H9 (cell line): ENCODE measurements at regions not wholly inside any gene's neighbourhood (a gene's known extent, or its start where the extent isn't known, plus 50 kb on each side); places are given as distances from the start of the nearest gene placed in this dataset.

Source experiments
- DNase-seq: peaks from one replicate; pipeline ENCODE4 v3.0.0-alpha.2; 2017
- H2AFZ ChIP-seq: one replicate; pipeline ENCODE4 v1.6.1; 2013; ENCODE audit warnings: mild to moderate bottlenecking, low read length, control low read depth, moderate library complexity
- H2AK5ac ChIP-seq: 2 replicates; pipeline ENCODE4 v1.6.1; 2013; ENCODE audit warnings: low read length, control low read depth, mixed read lengths; ENCODE audit not compliant: insufficient read length
- H2BK120ac ChIP-seq: one replicate; pipeline ENCODE4 v1.6.1; 2013; ENCODE audit warnings: low read depth, mild to moderate bottlenecking, low read length, control low read depth, inconsistent platforms; ENCODE audit not compliant: poor library complexity, severe bottlenecking
- H2BK12ac ChIP-seq: 2 replicates; pipeline ENCODE4 v1.6.1; 2013; ENCODE audit warnings: low read length, control low read depth, mixed read lengths, low read depth; ENCODE audit not compliant: insufficient read length
- H2BK15ac ChIP-seq: 2 replicates; pipeline ENCODE4 v1.6.1; 2013; ENCODE audit warnings: low read depth, low read length, control low read depth
- H2BK20ac ChIP-seq: one replicate; pipeline ENCODE4 v1.6.1; 2013; ENCODE audit warnings: low read depth, mild to moderate bottlenecking, low read length, control low read depth, inconsistent platforms; ENCODE audit not compliant: poor library complexity, severe bottlenecking
- H2BK5ac ChIP-seq: 2 replicates; pipeline ENCODE4 v1.6.1; 2013; ENCODE audit warnings: low read length, control low read depth, mixed read lengths; ENCODE audit not compliant: insufficient read length
- H3K14ac ChIP-seq: 2 replicates; pipeline ENCODE4 v1.6.1; 2013; ENCODE audit warnings: low read length, control low read depth; ENCODE audit not compliant: insufficient read depth
- H3K18ac ChIP-seq: 2 replicates; pipeline ENCODE4 v1.6.1; 2013; ENCODE audit warnings: low read depth, mild to moderate bottlenecking, mixed read lengths, low read length, control low read depth; ENCODE audit not compliant: insufficient read length
- H3K23ac ChIP-seq: 2 replicates; pipeline ENCODE4 v1.6.1; 2013; ENCODE audit warnings: low read length, control low read depth, mixed read lengths, low read depth; ENCODE audit not compliant: insufficient read length
- H3K23me2 ChIP-seq: 2 replicates; pipeline ENCODE4 v1.6.1; 2013; ENCODE audit warnings: low read depth, mild to moderate bottlenecking, mixed read lengths, low read length, control low read depth; ENCODE audit not compliant: insufficient read length, poor library complexity, severe bottlenecking
- H3K27ac ChIP-seq: 2 replicates; pipeline ENCODE4 v1.5.1; 2013; ENCODE audit warnings: low read length, control low read depth, mixed read lengths, low read depth; ENCODE audit not compliant: insufficient read length
- H3K27me3 ChIP-seq: 2 replicates; pipeline ENCODE4 v1.6.1; 2013; ENCODE audit warnings: low read length, control low read depth, inconsistent platforms; ENCODE audit not compliant: insufficient read depth
- H3K4ac ChIP-seq: 2 replicates; pipeline ENCODE4 v1.6.1; 2013; ENCODE audit warnings: low read depth, mild to moderate bottlenecking, control low read depth, inconsistent platforms, low read length, moderate library complexity
- H3K4me1 ChIP-seq: 2 replicates; pipeline ENCODE4 v1.6.1; 2013; ENCODE audit warnings: low read length, control low read depth, inconsistent platforms; ENCODE audit not compliant: insufficient read depth
- H3K4me2 ChIP-seq: 2 replicates; pipeline ENCODE4 v1.6.1; 2013; ENCODE audit warnings: low read length, control low read depth, mixed read lengths; ENCODE audit not compliant: insufficient read length, insufficient read depth
- H3K56ac ChIP-seq: 2 replicates; pipeline ENCODE4 v1.6.1; 2013; ENCODE audit warnings: low read depth, mild to moderate bottlenecking, mixed read lengths, low read length, control low read depth; ENCODE audit not compliant: insufficient read length
- H3K79me1 ChIP-seq: 2 replicates; pipeline ENCODE4 v1.6.1; 2013; ENCODE audit warnings: low read depth, mild to moderate bottlenecking, moderate library complexity, low read length, control low read depth, inconsistent platforms; ENCODE audit not compliant: insufficient read depth, poor library complexity, severe bottlenecking
- H3K79me2 ChIP-seq: 2 replicates; pipeline ENCODE4 v1.6.1; 2013; ENCODE audit warnings: low read length, control low read depth, inconsistent platforms; ENCODE audit not compliant: insufficient read depth
- H3K9ac ChIP-seq: 2 replicates; pipeline ENCODE4 v1.6.1; 2013; ENCODE audit warnings: low read length, control low read depth, mixed read lengths; ENCODE audit not compliant: insufficient read length; ENCODE audit errors: extremely low read depth
- H3K9me3 ChIP-seq: one replicate; pipeline ENCODE4 v1.6.1; 2013; ENCODE audit warnings: low read depth, low read length, inconsistent platforms; ENCODE audit not compliant: control insufficient read depth
- H3T11ph ChIP-seq: one replicate; pipeline ENCODE4 v1.6.1; 2013; ENCODE audit warnings: mild to moderate bottlenecking, low read length, control low read depth, inconsistent platforms
- H4K20me1 ChIP-seq: one replicate; pipeline ENCODE4 v1.6.1; 2013; ENCODE audit not compliant: control insufficient read depth, insufficient read length, insufficient read depth
- H4K5ac ChIP-seq: 2 replicates; pipeline ENCODE4 v1.6.1; 2013; ENCODE audit warnings: low read depth, mild to moderate bottlenecking, mixed read lengths, low read length, control low read depth; ENCODE audit not compliant: insufficient read length
- H4K8ac ChIP-seq: replicated peaks from 2 replicates; pipeline ENCODE4 v1.6.1; 2013; ENCODE audit warnings: low read length, control low read depth, mixed read lengths, low read depth; ENCODE audit not compliant: insufficient read length
- H4K91ac ChIP-seq: 2 replicates; pipeline ENCODE4 v1.6.1; 2013; ENCODE audit warnings: low read depth, mild to moderate bottlenecking, moderate library complexity, mixed read lengths, low read length, control low read depth; ENCODE audit not compliant: insufficient read length
- H3K27ac Mint-ChIP-seq, 3 experiments: 2 replicates in 2 of 3; 3 replicates in 1 of 3; pipeline ENCODE4 v1.8.0; 2020 to 2021; ENCODE audit warnings: mixed read lengths in 3 of 3, mild to moderate bottlenecking in 1 of 3, moderate library complexity in 1 of 3
- H3K27me3 Mint-ChIP-seq: 2 replicates; pipeline ENCODE4 v1.8.0; 2021; ENCODE audit warnings: low read depth, mild to moderate bottlenecking, moderate library complexity, mixed read lengths
- H3K36me3 Mint-ChIP-seq, 3 experiments: 2 replicates in 2 of 3; 3 replicates in 1 of 3; pipeline ENCODE4 v1.8.0; 2020 to 2021; ENCODE audit warnings: low read depth in 3 of 3, mixed read lengths in 3 of 3; ENCODE audit not compliant: insufficient read depth in 1 of 3
- H3K4me1 Mint-ChIP-seq, 2 experiments: 2 replicates each; pipeline ENCODE4 v1.8.0; 2020; ENCODE audit warnings: mixed read lengths in 2 of 2
- H3K4me3 Mint-ChIP-seq, 2 experiments: 2 replicates in 1 of 2; 3 replicates in 1 of 2; pipeline ENCODE4 v1.8.0; 2020 to 2021; ENCODE audit warnings: mild to moderate bottlenecking in 2 of 2, mixed read lengths in 2 of 2, moderate library complexity in 1 of 2
- H3K9me3 Mint-ChIP-seq, 2 experiments: 2 replicates in 1 of 2; 3 replicates in 1 of 2; pipeline ENCODE4 v1.8.0; 2020; ENCODE audit warnings: mild to moderate bottlenecking in 2 of 2, mixed read lengths in 2 of 2, moderate library complexity in 1 of 2
- WGBS: extraction: QIAGEN DNeasy Blood & Tissue Kit; methylation state at CpG from one replicate; pipeline ENCODE4 v1.1.7; 2013; ENCODE audit warnings: missing lambda C conversion rate, low lambda C conversion rate, mixed read lengths; ENCODE audit not compliant: insufficient read length; ENCODE audit errors: extremely low coverage; 5-methylcytosine and 5-hydroxymethylcytosine counted together
- TF ChIP-seq, protein P1 (sequence below): fragments of 200-600 bp; sonication (generic); conservative IDR thresholded peaks from 3 replicates; pipeline ENCODE4 v1.8.0; 2021; ENCODE audit warnings: antibody characterized with exemption, mild to moderate bottlenecking

DNA sequence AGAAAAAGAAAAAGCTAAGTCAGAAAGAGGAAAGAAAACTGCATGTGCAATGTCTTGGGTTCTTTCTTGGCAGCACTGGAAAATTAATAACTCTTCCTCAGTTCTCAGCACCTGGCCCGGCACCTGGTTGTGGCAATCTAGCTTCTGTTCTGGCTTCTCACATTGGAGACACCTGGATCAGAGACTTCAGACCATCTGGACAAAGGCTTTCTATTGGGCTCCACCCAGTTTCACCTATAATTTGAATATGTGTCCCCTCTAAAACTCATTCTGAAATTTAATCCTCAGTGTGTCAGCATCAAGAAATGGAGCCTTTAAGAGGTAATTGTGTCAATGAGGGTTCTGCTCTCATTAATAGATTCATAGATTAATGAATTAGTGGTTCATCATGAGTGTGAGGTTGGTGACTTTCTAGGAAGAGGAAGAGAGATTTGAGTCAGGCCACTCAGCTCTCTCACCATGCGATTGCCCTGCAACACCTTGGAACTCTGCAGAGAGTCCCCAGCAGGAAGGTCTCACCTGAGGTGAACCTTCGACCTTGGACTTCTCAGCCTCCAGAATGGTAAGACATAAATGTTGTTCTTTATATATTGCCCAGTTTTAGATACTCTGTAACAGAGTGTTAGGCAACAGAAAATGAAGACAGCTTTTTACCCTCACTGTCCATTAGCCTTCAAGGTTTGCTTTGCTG, 679.9 kb downstream of the NTRK3 start:
- Histone ChIP-seq H3K14ac (no peak overlapping the region), H3K9ac (no peak overlapping the region), H3K4me2 (no peak overlapping the region), H3K9me3 (no peaks in the 10 kb centered on the region), H4K20me1 (no peaks in the 10 kb centered on the region), H3K4ac (no peak overlapping the region), H2BK12ac (no peak overlapping the region), H3T11ph (no peak overlapping the region), H2AK5ac (no peak overlapping the region), H3K23ac (no peak overlapping the region), H3K56ac (no peak overlapping the region), H3K18ac (no peak overlapping the region), H4K91ac (no peak overlapping the region), H4K8ac (no peak overlapping the region), H3K27ac (no peak overlapping the region), H2AFZ (no peak overlapping the region), H3K4me1 (no peaks in the 10 kb centered on the region), H3K79me2 (no peaks in the 10 kb centered on the region), H3K79me1 (no peaks in the 10 kb centered on the region), H2BK5ac (no peak overlapping the region), H3K23me2 (no peaks in the 10 kb centered on the region), H2BK15ac (no peak overlapping the region), H3K27me3 (no peaks in the 10 kb centered on the region), H2BK120ac (no peak overlapping the region), H4K5ac (no peak overlapping the region), H2BK20ac (no peak overlapping the region)
- Mint-ChIP-seq H3K4me1 (no peaks in the 10 kb centered on the region), H3K4me3 (no peak overlapping the region), H3K27ac (peak overlapping the region in 2 of 3 experiments; percentile 79 to 90; a peak in 4 of 7 replicates), H3K27me3 (no peaks in the 10 kb centered on the region), H3K9me3 (no peaks in the 10 kb centered on the region), H3K36me3 (no peaks in the 10 kb centered on the region)
- no CpG with 5 or more reads among the region's 3 CpGs for WGBS
- TF ChIP-seq, protein P1, sequence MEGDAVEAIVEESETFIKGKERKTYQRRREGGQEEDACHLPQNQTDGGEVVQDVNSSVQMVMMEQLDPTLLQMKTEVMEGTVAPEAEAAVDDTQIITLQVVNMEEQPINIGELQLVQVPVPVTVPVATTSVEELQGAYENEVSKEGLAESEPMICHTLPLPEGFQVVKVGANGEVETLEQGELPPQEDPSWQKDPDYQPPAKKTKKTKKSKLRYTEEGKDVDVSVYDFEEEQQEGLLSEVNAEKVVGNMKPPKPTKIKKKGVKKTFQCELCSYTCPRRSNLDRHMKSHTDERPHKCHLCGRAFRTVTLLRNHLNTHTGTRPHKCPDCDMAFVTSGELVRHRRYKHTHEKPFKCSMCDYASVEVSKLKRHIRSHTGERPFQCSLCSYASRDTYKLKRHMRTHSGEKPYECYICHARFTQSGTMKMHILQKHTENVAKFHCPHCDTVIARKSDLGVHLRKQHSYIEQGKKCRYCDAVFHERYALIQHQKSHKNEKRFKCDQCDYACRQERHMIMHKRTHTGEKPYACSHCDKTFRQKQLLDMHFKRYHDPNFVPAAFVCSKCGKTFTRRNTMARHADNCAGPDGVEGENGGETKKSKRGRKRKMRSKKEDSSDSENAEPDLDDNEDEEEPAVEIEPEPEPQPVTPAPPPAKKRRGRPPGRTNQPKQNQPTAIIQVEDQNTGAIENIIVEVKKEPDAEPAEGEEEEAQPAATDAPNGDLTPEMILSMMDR: no peak
- no peak for DNase-seq
